ENCODE measurements at regions not wholly inside any gene's neighbourhood (a gene's known extent, or its start where the extent isn't known, plus 50 kb on each side); places are given as distances from the start of the nearest gene placed in this dataset.

GRCh38 chr6:22448291-22448711, 121.1 kb upstream of the HDGFL1 start:
- no CpG with 5 or more reads among the region's 6 CpGs for WGBS (ENCODE audit: insufficient coverage)
- no peaks in the 10 kb centered on the region for H3K4me1 ChIP-seq (ENCODE audit: control extremely low read depth in 1 of 4, control insufficient read depth in 4 of 4, insufficient read depth in 4 of 4, low read length in 3 of 4)
- H3K4me3 ChIP-seq (ENCODE audit: control insufficient read depth in 1 of 7, extremely low read depth in 1 of 7, insufficient read depth in 4 of 7, low read depth in 2 of 7, low read length in 6 of 7), result no peak overlapping the region
- no peaks in the 10 kb centered on the region for H3K27me3 ChIP-seq (replicated peaks in 2 of 5; ENCODE audit: control insufficient read depth in 4 of 5, insufficient read depth in 5 of 5, low read length in 4 of 5)
- ChIA-PET POLR2A (no interaction called here), CTCF (no interaction called here)
- H3K9me3 ChIP-seq (ENCODE audit: control extremely low read depth in 1 of 5, control insufficient read depth in 4 of 5, insufficient read depth in 2 of 5, low read depth in 1 of 5, low read length in 4 of 5), result no peaks in the 10 kb centered on the region
- DNase-seq, result no peak
- H3K27ac ChIP-seq (ENCODE audit: insufficient read depth in 1 of 2, low read depth in 1 of 2, low read length in 2 of 2, poor library complexity in 1 of 2, severe bottlenecking in 2 of 2), result no peak overlapping the region
- no peaks in the 10 kb centered on the region for H3K36me3 ChIP-seq (ENCODE audit: control insufficient read depth in 4 of 4, insufficient read depth in 4 of 4, low read length in 3 of 4)

GRCh38 chr6:22451962-22452361, 117.4 kb upstream of the HDGFL1 start:
- Histone ChIP-seq H3K27me3 (replicated peaks in 2 of 5; ENCODE audit: control insufficient read depth in 4 of 5, insufficient read depth in 5 of 5, low read length in 4 of 5) (no peaks in the 10 kb centered on the region), H3K4me3 (ENCODE audit: control insufficient read depth in 1 of 7, extremely low read depth in 1 of 7, insufficient read depth in 4 of 7, low read depth in 2 of 7, low read length in 6 of 7) (no peak overlapping the region), H3K9me3 (ENCODE audit: control extremely low read depth in 1 of 5, control insufficient read depth in 4 of 5, insufficient read depth in 2 of 5, low read depth in 1 of 5, low read length in 4 of 5) (peaks cover 0 to 3% (median 0%) of the 10 kb centered on the region in 5 experiments), H3K27ac (ENCODE audit: insufficient read depth in 1 of 2, low read depth in 1 of 2, low read length in 2 of 2, poor library complexity in 1 of 2, severe bottlenecking in 2 of 2) (no peak overlapping the region), H3K4me1 (ENCODE audit: control extremely low read depth in 1 of 4, control insufficient read depth in 4 of 4, insufficient read depth in 4 of 4, low read length in 3 of 4) (no peaks in the 10 kb centered on the region), H3K36me3 (ENCODE audit: control insufficient read depth in 4 of 4, insufficient read depth in 4 of 4, low read length in 3 of 4) (no peaks in the 10 kb centered on the region)
- 94% methylated on average over 4 of the region's 7 CpGs for WGBS (ENCODE audit: insufficient coverage)
- no peak for DNase-seq
- ChIA-PET CTCF (no interaction called here), POLR2A (no interaction called here)

GRCh38 chr6:22455378-22455777, 114.0 kb upstream of the HDGFL1 start:
- peaks cover 0 to 3% (median 0%) of the 10 kb centered on the region in 5 experiments for H3K9me3 ChIP-seq (ENCODE audit: control extremely low read depth in 1 of 5, control insufficient read depth in 4 of 5, insufficient read depth in 2 of 5, low read depth in 1 of 5, low read length in 4 of 5)
- H3K27ac ChIP-seq (ENCODE audit: insufficient read depth in 1 of 2, low read depth in 1 of 2, low read length in 2 of 2, poor library complexity in 1 of 2, severe bottlenecking in 2 of 2), result no peak overlapping the region
- no peaks in the 10 kb centered on the region for H3K27me3 ChIP-seq (replicated peaks in 2 of 5; ENCODE audit: control insufficient read depth in 4 of 5, insufficient read depth in 5 of 5, low read length in 4 of 5)
- no peaks in the 10 kb centered on the region for H3K4me1 ChIP-seq (ENCODE audit: control extremely low read depth in 1 of 4, control insufficient read depth in 4 of 4, insufficient read depth in 4 of 4, low read length in 3 of 4)
- WGBS (ENCODE audit: insufficient coverage), result no CpG with 5 or more reads among the region's 1 CpG
- ChIA-PET POLR2A (no interaction called here), CTCF (no interaction called here)
- DNase-seq, result no peak
- H3K36me3 ChIP-seq (ENCODE audit: control insufficient read depth in 4 of 4, insufficient read depth in 4 of 4, low read length in 3 of 4), result no peaks in the 10 kb centered on the region
- H3K4me3 ChIP-seq (ENCODE audit: control insufficient read depth in 1 of 7, extremely low read depth in 1 of 7, insufficient read depth in 4 of 7, low read depth in 2 of 7, low read length in 6 of 7), result no peak overlapping the region

- POLR2A ChIA-PET, result no interaction called here
- H3K4me1 ChIP-seq (ENCODE audit: control extremely low read depth in 1 of 4, control insufficient read depth in 4 of 4, insufficient read depth in 4 of 4, low read length in 3 of 4), result no peaks in the 10 kb centered on the region
- H3K9me3 ChIP-seq (ENCODE audit: control extremely low read depth in 1 of 5, control insufficient read depth in 4 of 5, insufficient read depth in 2 of 5, low read depth in 1 of 5, low read length in 4 of 5), result peaks cover 0 to 3% (median 0%) of the 10 kb centered on the region in 5 experiments
- DNase-seq, result no peak
- CTCF ChIA-PET, result no interaction called here
- H3K36me3 ChIP-seq (ENCODE audit: control insufficient read depth in 4 of 4, insufficient read depth in 4 of 4, low read length in 3 of 4), result no peaks in the 10 kb centered on the region
- no CpG with 5 or more reads among the region's 1 CpG for WGBS (ENCODE audit: insufficient coverage)
- no peak overlapping the region for H3K4me3 ChIP-seq (ENCODE audit: control insufficient read depth in 1 of 7, extremely low read depth in 1 of 7, insufficient read depth in 4 of 7, low read depth in 2 of 7, low read length in 6 of 7)
- no peaks in the 10 kb centered on the region for H3K27me3 ChIP-seq (replicated peaks in 2 of 5; ENCODE audit: control insufficient read depth in 4 of 5, insufficient read depth in 5 of 5, low read length in 4 of 5)
- H3K27ac ChIP-seq (ENCODE audit: insufficient read depth in 1 of 2, low read depth in 1 of 2, low read length in 2 of 2, poor library complexity in 1 of 2, severe bottlenecking in 2 of 2), result no peak overlapping the region
These were observed 111.4 kb upstream of the HDGFL1 start for GRCh38 chr6:22457996-22458395.

DNA sequence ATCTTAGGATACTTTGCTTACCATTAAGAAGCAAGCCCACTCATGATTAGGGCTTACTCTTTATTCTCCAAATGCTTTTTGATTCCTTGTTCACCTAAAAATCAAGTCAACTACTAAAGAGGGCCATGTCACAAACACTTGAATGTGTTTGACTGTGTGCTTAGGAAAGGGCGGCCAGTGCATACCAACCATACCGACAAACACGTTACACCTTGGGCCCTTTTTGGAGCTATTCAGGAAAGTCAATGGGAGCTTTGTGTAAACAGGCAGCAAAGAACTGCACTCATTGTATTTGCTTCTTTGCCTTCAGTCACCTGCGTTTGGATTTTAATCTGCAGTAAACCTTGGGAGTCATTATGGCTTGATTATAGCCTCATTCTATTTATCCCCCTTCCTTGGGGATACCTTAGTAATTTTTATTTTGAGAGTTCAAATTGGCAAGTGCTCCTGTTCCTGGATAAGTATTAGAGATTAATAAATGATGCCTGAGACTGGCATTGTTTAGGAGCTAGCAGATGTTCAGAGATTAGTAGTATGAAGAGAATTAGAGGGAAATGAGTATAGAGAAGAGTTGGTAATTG, 102.6 kb upstream of the HDGFL1 start:
- no peaks in the 10 kb centered on the region for H3K27me3 ChIP-seq (replicated peaks in 2 of 5; ENCODE audit: control insufficient read depth in 4 of 5, insufficient read depth in 5 of 5, low read length in 4 of 5)
- ChIA-PET CTCF (no interaction called here), POLR2A (no interaction called here)
- H3K36me3 ChIP-seq (ENCODE audit: control insufficient read depth in 4 of 4, insufficient read depth in 4 of 4, low read length in 3 of 4), result no peaks in the 10 kb centered on the region
- WGBS (ENCODE audit: insufficient coverage), result 100% methylated on average over 3 of the region's 4 CpGs
- no peak for DNase-seq
- no peaks in the 10 kb centered on the region for H3K9me3 ChIP-seq (ENCODE audit: control extremely low read depth in 1 of 5, control insufficient read depth in 4 of 5, insufficient read depth in 2 of 5, low read depth in 1 of 5, low read length in 4 of 5)
- H3K4me3 ChIP-seq (ENCODE audit: control insufficient read depth in 1 of 7, extremely low read depth in 1 of 7, insufficient read depth in 4 of 7, low read depth in 2 of 7, low read length in 6 of 7), result no peak overlapping the region
- peaks cover 2 to 15% (median 8%) of the 10 kb centered on the region in 4 experiments for H3K4me1 ChIP-seq (ENCODE audit: control extremely low read depth in 1 of 4, control insufficient read depth in 4 of 4, insufficient read depth in 4 of 4, low read length in 3 of 4)
- H3K27ac ChIP-seq (ENCODE audit: insufficient read depth in 1 of 2, low read depth in 1 of 2, low read length in 2 of 2, poor library complexity in 1 of 2, severe bottlenecking in 2 of 2), result no peak overlapping the region

DNA sequence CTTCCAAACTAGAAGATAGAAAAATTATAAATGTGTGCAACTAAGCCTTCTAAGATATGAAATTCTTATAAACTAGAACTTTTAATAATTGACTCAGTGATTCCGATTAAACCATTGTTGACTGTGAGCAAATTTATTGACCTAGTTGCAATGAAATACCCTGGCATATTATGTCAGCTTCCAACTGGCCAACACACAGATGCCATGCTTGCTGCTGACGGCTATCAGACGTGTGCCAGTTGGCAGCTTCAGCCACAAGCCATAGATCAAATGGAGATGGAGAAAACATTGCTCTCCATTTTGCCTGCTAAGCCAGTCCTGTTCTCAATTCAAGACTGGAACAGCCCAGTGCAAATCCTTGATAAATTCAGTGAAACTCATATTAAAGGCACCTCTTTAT, 101.7 kb upstream of the HDGFL1 start:
- Histone ChIP-seq H3K36me3 (ENCODE audit: control insufficient read depth in 4 of 4, insufficient read depth in 4 of 4, low read length in 3 of 4) (no peaks in the 10 kb centered on the region), H3K4me3 (ENCODE audit: control insufficient read depth in 1 of 7, extremely low read depth in 1 of 7, insufficient read depth in 4 of 7, low read depth in 2 of 7, low read length in 6 of 7) (no peak overlapping the region), H3K27me3 (replicated peaks in 2 of 5; ENCODE audit: control insufficient read depth in 4 of 5, insufficient read depth in 5 of 5, low read length in 4 of 5) (no peaks in the 10 kb centered on the region), H3K4me1 (ENCODE audit: control extremely low read depth in 1 of 4, control insufficient read depth in 4 of 4, insufficient read depth in 4 of 4, low read length in 3 of 4) (peaks cover 2 to 19% (median 10%) of the 10 kb centered on the region in 4 experiments), H3K27ac (ENCODE audit: insufficient read depth in 1 of 2, low read depth in 1 of 2, low read length in 2 of 2, poor library complexity in 1 of 2, severe bottlenecking in 2 of 2) (no peak overlapping the region), H3K9me3 (ENCODE audit: control extremely low read depth in 1 of 5, control insufficient read depth in 4 of 5, insufficient read depth in 2 of 5, low read depth in 1 of 5, low read length in 4 of 5) (no peaks in the 10 kb centered on the region)
- POLR2A ChIA-PET, result no interaction called here
- CTCF ChIA-PET, result no interaction called here
- DNase-seq, result no peak
- WGBS (ENCODE audit: insufficient coverage), result 95% methylated on average over 2 of the region's 3 CpGs

DNA sequence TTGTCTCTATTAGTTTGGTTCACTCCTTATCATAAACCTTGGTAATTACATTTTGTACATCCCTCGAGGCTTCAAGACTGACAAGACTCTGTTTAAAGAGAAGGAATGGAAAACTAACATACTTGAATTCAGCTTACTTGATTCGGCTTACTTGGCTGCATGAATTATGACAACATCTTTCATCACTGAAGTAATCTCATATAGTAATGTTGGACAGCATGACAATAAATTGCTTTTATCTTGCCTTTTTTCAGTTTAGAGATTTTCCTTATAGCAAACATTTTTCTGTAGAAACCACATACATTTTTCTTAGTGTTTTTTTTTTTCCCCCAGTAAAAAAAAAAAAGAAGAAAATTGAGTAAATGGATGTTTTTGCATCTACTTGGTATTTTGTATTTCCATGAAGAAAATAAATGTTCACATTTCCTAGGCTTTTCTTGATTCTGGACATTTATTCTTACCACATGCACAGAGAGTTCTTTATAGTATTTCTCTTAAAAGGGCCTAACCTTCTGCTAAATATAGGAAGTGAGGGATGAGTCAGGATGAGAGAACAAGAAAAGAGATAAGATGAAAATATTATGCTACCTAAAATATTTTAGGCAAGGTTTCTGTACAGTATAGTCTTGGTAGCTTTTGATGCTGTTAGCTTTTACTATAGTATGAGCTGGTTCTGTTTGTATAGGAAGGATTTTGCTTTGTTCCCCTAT, 101.0 kb upstream of the HDGFL1 start:
- Histone ChIP-seq H3K4me1 (ENCODE audit: control extremely low read depth in 1 of 4, control insufficient read depth in 4 of 4, insufficient read depth in 4 of 4, low read length in 3 of 4) (peaks cover 2 to 19% (median 10%) of the 10 kb centered on the region in 4 experiments), H3K4me3 (ENCODE audit: control insufficient read depth in 1 of 7, extremely low read depth in 1 of 7, insufficient read depth in 4 of 7, low read depth in 2 of 7, low read length in 6 of 7) (no peak overlapping the region), H3K27me3 (replicated peaks in 2 of 5; ENCODE audit: control insufficient read depth in 4 of 5, insufficient read depth in 5 of 5, low read length in 4 of 5) (no peaks in the 10 kb centered on the region), H3K36me3 (ENCODE audit: control insufficient read depth in 4 of 4, insufficient read depth in 4 of 4, low read length in 3 of 4) (no peaks in the 10 kb centered on the region), H3K9me3 (ENCODE audit: control extremely low read depth in 1 of 5, control insufficient read depth in 4 of 5, insufficient read depth in 2 of 5, low read depth in 1 of 5, low read length in 4 of 5) (no peaks in the 10 kb centered on the region), H3K27ac (ENCODE audit: insufficient read depth in 1 of 2, low read depth in 1 of 2, low read length in 2 of 2, poor library complexity in 1 of 2, severe bottlenecking in 2 of 2) (no peak overlapping the region)
- CTCF ChIA-PET, result no interaction called here
- no peak for DNase-seq
- POLR2A ChIA-PET, result no interaction called here
- WGBS (ENCODE audit: insufficient coverage), result no CpG with 5 or more reads among the region's 2 CpGs
